Neuronal stem cell (in vitro differentiated cells): ENCODE measurements at regions not wholly inside any gene's neighbourhood (a gene's known extent, or its start where the extent isn't known, plus 50 kb on each side); places are given as distances from the start of the nearest gene placed in this dataset.
"Not testable (repeated sequence)": the region's sequence is repeated elsewhere in the genome, so short reads cannot be mapped to it uniquely, and the experiment has no call there.

Source experiments
- DNase-seq: peaks from one replicate; pipeline ENCODE4 v3.0.0-alpha.2; 2013; ENCODE audit warnings: low spot score
- H2AFZ ChIP-seq: one replicate; pipeline ENCODE4 v1.6.1; 2013; ENCODE audit warnings: mild to moderate bottlenecking, low read length, inconsistent platforms
- H2AK5ac ChIP-seq: 2 replicates; pipeline ENCODE4 v1.6.1; 2013; ENCODE audit warnings: low read depth, mild to moderate bottlenecking, inconsistent platforms, low read length, moderate library complexity, mixed read lengths
- H2BK120ac ChIP-seq: 2 replicates; pipeline ENCODE4 v1.6.1; 2013; ENCODE audit warnings: low read depth, mild to moderate bottlenecking, inconsistent platforms, low read length, moderate library complexity, mixed read lengths
- H2BK12ac ChIP-seq: one replicate; pipeline ENCODE4 v1.6.1; 2013; ENCODE audit warnings: low read length, inconsistent platforms
- H2BK15ac ChIP-seq: 2 replicates; pipeline ENCODE4 v1.6.1; 2013; ENCODE audit warnings: mild to moderate bottlenecking, low read length, inconsistent platforms, mixed read lengths
- H2BK5ac ChIP-seq: one replicate; pipeline ENCODE4 v1.6.1; 2013; ENCODE audit warnings: inconsistent platforms, mild to moderate bottlenecking, low read length, moderate library complexity
- H3K14ac ChIP-seq: one replicate; pipeline ENCODE4 v1.6.1; 2013; ENCODE audit warnings: low read length, inconsistent platforms
- H3K18ac ChIP-seq: 2 replicates; pipeline ENCODE4 v1.6.1; 2013; ENCODE audit warnings: low read length, inconsistent platforms
- H3K23ac ChIP-seq: 2 replicates; pipeline ENCODE4 v1.6.1; 2013; ENCODE audit warnings: low read depth, mild to moderate bottlenecking, mixed read lengths, low read length, inconsistent platforms; ENCODE audit not compliant: poor library complexity
- H3K27ac ChIP-seq: replicated peaks from 3 replicates; pipeline ENCODE4 v1.5.1; 2013; ENCODE audit warnings: low read length, inconsistent platforms
- H3K27me3 ChIP-seq, 3 experiments: 2 replicates each; pipeline ENCODE4 v1.6.1; 2013; ENCODE audit warnings: low read length in 3 of 3, mild to moderate bottlenecking in 2 of 3, inconsistent platforms in 1 of 3, low read depth in 1 of 3, mixed read lengths in 1 of 3, moderate library complexity in 1 of 3; ENCODE audit not compliant: control insufficient read depth in 3 of 3, insufficient read depth in 3 of 3
- H3K36me3 ChIP-seq, 2 donors: replicated peaks in 1 of 2; 2 replicates each; pipeline ENCODE4 v1.6.1; 2013; ENCODE audit warnings: low read length in 2 of 2; ENCODE audit not compliant: control insufficient read depth in 2 of 2, insufficient read depth in 2 of 2
- H3K4ac ChIP-seq: 2 replicates; pipeline ENCODE4 v1.6.1; 2013; ENCODE audit warnings: inconsistent platforms, mild to moderate bottlenecking, low read length, moderate library complexity
- H3K4me1 ChIP-seq, 2 donors: 1 replicate in 1 of 2; 2 replicates in 1 of 2; pipeline ENCODE4 v1.6.1; 2013; ENCODE audit warnings: low read length in 2 of 2, low read depth in 1 of 2; ENCODE audit not compliant: control insufficient read depth in 2 of 2, insufficient read depth in 1 of 2
- H3K4me2 ChIP-seq: one replicate; pipeline ENCODE4 v1.6.1; 2013; ENCODE audit warnings: mild to moderate bottlenecking, low read length, inconsistent platforms; ENCODE audit not compliant: insufficient read depth, poor library complexity, severe bottlenecking
- H3K4me3 ChIP-seq, 2 donors: 2 replicates each; pipeline ENCODE4 v1.5.1; 2013; ENCODE audit warnings: low read length in 2 of 2, mild to moderate bottlenecking in 2 of 2, inconsistent platforms in 1 of 2, moderate library complexity in 1 of 2
- H3K79me1 ChIP-seq: one replicate; pipeline ENCODE4 v1.6.1; 2013; ENCODE audit warnings: low read depth, mild to moderate bottlenecking, inconsistent platforms, low read length, moderate library complexity
- H3K9ac ChIP-seq: one replicate; pipeline ENCODE4 v1.6.1; 2013; ENCODE audit warnings: mild to moderate bottlenecking, low read depth, low read length, inconsistent platforms; ENCODE audit not compliant: poor library complexity
- H3K9me3 ChIP-seq, 2 donors: replicated peaks in 1 of 2; 2 replicates each; pipeline versions ENCODE3 to v1.6.1; 2013; ENCODE audit warnings: low read length in 2 of 2, mild to moderate bottlenecking in 2 of 2, inconsistent platforms in 1 of 2, low read depth in 1 of 2, mixed read lengths in 1 of 2, moderate library complexity in 1 of 2; ENCODE audit not compliant: control insufficient read depth in 2 of 2, insufficient read depth in 1 of 2
- H4K8ac ChIP-seq: one replicate; pipeline ENCODE4 v1.6.1; 2013; ENCODE audit warnings: low read depth, mild to moderate bottlenecking, inconsistent platforms, low read length, moderate library complexity
- H4K91ac ChIP-seq: one replicate; pipeline ENCODE4 v1.6.1; 2013; ENCODE audit warnings: low read length, low read depth, mild to moderate bottlenecking, inconsistent platforms; ENCODE audit not compliant: poor library complexity
- WGBS, 2 donors: extraction: QIAGEN DNeasy Blood & Tissue Kit; methylation state at CpG; one replicate each; pipeline ENCODE4 v1.1.7; 2013; ENCODE audit warnings: missing lambda C conversion rate in 2 of 2, mixed read lengths in 1 of 2; ENCODE audit not compliant: insufficient read length in 2 of 2, insufficient replicate concordance in 1 of 2; ENCODE audit errors: extremely low coverage in 2 of 2; 5-methylcytosine and 5-hydroxymethylcytosine counted together

DNA sequence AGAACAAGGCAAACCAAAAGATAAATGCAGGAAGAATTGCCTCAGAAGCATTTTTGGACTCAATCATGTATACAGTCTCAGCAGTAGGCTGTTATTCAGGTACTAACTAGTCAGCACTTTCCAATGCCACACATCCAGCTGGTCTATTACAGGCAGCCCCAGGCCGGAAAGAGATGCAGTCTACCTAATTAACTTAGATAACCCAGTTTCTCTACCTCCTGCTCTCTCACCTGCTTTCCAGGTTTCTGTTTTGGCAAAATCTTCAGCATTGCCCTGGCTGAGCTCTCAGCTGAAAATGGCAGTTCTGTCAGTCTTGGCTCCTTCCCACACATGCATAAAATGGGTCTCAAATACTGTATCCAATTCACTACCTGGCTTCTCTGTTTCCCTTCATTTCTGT is 101.3 kb upstream of the UFL1 start:
- Histone ChIP-seq H4K91ac (no peak overlapping the region), H3K23ac (no peak overlapping the region), H3K4ac (no peak overlapping the region), H2AK5ac (no peak overlapping the region), H2BK120ac (no peak overlapping the region), H3K27me3 (no peaks in the 10 kb centered on the region), H3K14ac (no peak overlapping the region), H3K9me3 (no peaks in the 10 kb centered on the region), H2BK5ac (no peak overlapping the region), H3K9ac (no peak overlapping the region), H2BK12ac (no peak overlapping the region), H3K18ac (no peak overlapping the region), H2BK15ac (no peak overlapping the region), H3K79me1 (no peaks in the 10 kb centered on the region), H3K27ac (no peak overlapping the region), H4K8ac (no peak overlapping the region), H2AFZ (no peak overlapping the region), H3K4me3 (no peak overlapping the region), H3K36me3 (no peaks in the 10 kb centered on the region), H3K4me1 (no peaks in the 10 kb centered on the region), H3K4me2 (no peak overlapping the region)
- DNase-seq = no peak
- no CpG with 5 or more reads among the region's 1 CpG for WGBS, 2 donors

DNA sequence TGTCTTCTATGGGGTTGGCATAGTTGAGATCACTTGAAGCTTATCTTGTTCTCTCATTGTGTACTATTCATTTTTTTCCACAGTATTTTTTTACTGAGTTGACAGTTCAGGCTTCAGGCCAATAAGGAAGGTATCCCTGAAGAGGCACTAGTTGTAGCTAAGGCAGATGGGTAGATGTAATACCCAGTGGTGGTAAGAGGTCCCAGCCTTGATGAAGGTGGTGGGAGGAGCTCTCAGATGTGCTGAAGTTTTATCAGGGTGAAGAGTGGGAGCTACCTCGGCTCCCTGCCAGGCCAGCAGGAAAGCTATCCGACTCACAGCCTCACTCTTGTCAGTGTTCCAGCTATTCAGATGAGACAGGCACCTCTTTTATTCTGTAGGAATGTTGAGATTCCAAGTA is 87.7 kb upstream of the UFL1 start:
- H3K36me3 ChIP-seq = no peaks in the 10 kb centered on the region
- no peak overlapping the region for H3K9ac ChIP-seq
- no peak for DNase-seq
- H3K27me3 ChIP-seq = no peaks in the 10 kb centered on the region
- H3K79me1 ChIP-seq = no peaks in the 10 kb centered on the region
- H2BK5ac ChIP-seq = no peak overlapping the region
- no peak overlapping the region for H2BK15ac ChIP-seq
- no peak overlapping the region for H2AFZ ChIP-seq
- no peak overlapping the region for H4K8ac ChIP-seq
- no peak overlapping the region for H2BK120ac ChIP-seq
- no peak overlapping the region for H4K91ac ChIP-seq
- no peak overlapping the region for H3K27ac ChIP-seq
- no CpG with 5 or more reads among the region's 2 CpGs for WGBS, 2 donors
- no peak overlapping the region for H3K4ac ChIP-seq
- H3K4me2 ChIP-seq = no peak overlapping the region
- no peaks in the 10 kb centered on the region for H3K9me3 ChIP-seq
- H2AK5ac ChIP-seq = no peak overlapping the region
- H3K18ac ChIP-seq = no peak overlapping the region
- no peak overlapping the region for H3K4me3 ChIP-seq
- no peaks in the 10 kb centered on the region for H3K4me1 ChIP-seq
- no peak overlapping the region for H3K23ac ChIP-seq
- no peak overlapping the region for H2BK12ac ChIP-seq
- H3K14ac ChIP-seq = no peak overlapping the region

DNA sequence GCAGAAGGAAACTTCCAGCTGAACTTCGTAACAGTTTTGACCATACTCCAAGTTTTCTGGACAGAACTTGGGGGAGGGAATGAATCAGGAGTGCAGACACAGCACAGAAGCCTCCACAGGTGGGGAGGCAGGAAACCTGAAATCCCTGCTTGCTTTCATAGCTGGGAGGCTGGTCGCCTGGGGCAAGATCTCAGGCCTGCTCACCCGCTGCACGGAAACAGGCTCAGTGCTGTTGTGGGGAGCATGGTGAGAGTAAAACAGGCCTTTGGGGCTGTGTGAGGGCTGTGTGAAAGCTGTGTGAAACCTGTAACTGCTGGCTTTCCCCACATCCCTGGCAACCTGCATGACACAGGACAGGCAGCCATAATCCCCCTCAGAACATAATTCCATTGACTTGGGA is 85.2 kb upstream of the UFL1 start:
- WGBS, 2 donors = no CpG with 5 or more reads among the region's 4 CpGs
- Histone ChIP-seq H2BK5ac (no peak overlapping the region), H2AK5ac (no peak overlapping the region), H3K18ac (peak overlapping the region; percentile 65), H2BK120ac (no peak overlapping the region), H3K4me2 (no peak overlapping the region), H3K27ac (no peak overlapping the region), H3K9ac (no peak overlapping the region), H4K91ac (no peak overlapping the region), H2BK12ac (no peak overlapping the region), H3K14ac (peak overlapping the region; percentile 12), H3K4me3 (no peak overlapping the region), H2AFZ (no peak overlapping the region), H3K23ac (no peak overlapping the region), H3K36me3 (no peaks in the 10 kb centered on the region), H3K9me3 (no peaks in the 10 kb centered on the region), H3K4ac (no peak overlapping the region), H4K8ac (no peak overlapping the region), H3K4me1 (no peaks in the 10 kb centered on the region), H3K79me1 (no peaks in the 10 kb centered on the region), H2BK15ac (no peak overlapping the region), H3K27me3 (no peaks in the 10 kb centered on the region)
- DNase-seq = no peak

DNA sequence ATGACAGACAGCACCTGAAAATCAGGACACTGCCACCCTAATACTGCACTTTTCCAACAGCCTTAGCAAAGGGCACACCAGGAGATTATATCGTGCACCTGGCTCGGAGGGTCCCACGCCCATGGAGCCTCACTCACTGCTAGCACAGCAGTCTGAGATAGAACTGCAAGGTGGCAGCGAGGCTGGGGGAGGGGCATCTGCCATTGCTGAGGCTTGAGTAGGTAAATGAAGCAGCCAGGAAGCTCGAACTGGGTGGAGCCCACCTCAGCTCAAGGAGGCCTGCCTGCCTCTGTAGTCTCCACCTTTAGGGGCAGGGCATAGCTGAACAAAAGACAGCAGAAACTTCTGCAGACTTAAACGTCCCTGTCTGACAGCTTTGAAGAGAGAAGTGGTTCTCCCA is 84.4 kb upstream of the UFL1 start:
- not testable (repeated sequence) for H3K9me3 ChIP-seq

More for the DNA sequence above, 84.4 kb upstream of the UFL1 start:
- not testable (repeated sequence) for H2AFZ ChIP-seq, H3K4me1 ChIP-seq, H2BK15ac ChIP-seq, H3K36me3 ChIP-seq, H4K8ac ChIP-seq, H3K4me3 ChIP-seq, H2BK12ac ChIP-seq, H3K4me2 ChIP-seq, H3K27ac ChIP-seq, H4K91ac ChIP-seq, H2BK120ac ChIP-seq, H3K4ac ChIP-seq, H2AK5ac ChIP-seq, H3K9ac ChIP-seq, H2BK5ac ChIP-seq, H3K18ac ChIP-seq, H3K23ac ChIP-seq, H3K27me3 ChIP-seq, DNase-seq, H3K14ac ChIP-seq, H3K79me1 ChIP-seq
- WGBS, 2 donors = no CpG with 5 or more reads among the region's 6 CpGs
